Activated B cell treated with CpG ODN at 0.5 μM for 24 hours (primary cell): ENCODE measurements at regions not wholly inside any gene's neighbourhood (a gene's known extent, or its start where the extent isn't known, plus 50 kb on each side); places are given as distances from the start of the nearest gene placed in this dataset.

Experiments used
- ATAC-seq: fragments of 200-7000 bp; cut with Tn5 transposase; one replicate; pipeline ENCODE4 v1.10.0; 2021; ENCODE audit warnings: low read depth, mild to moderate bottlenecking, moderate library complexity
- CTCF ChIA-PET: fragments of 350-600 bp; sonication (Branson Sonifier 250); formaldehyde crosslinking; loops from one replicate; lab custom pipeline; 2021; ENCODE audit warnings: antibody characterized with exemption; lab: Charles Lee
- POLR2A ChIA-PET: fragments of 350-600 bp; sonication (Branson Sonifier 250); formaldehyde crosslinking; loops from one replicate; lab custom pipeline; 2021; ENCODE audit warnings: antibody characterized with exemption; lab: Charles Lee
- DNase-seq: peaks from one replicate; pipeline ENCODE4 v3.0.0; 2022
- H3K27ac Mint-ChIP-seq: one replicate; pipeline ENCODE4 v1.8.0; 2020; ENCODE audit warnings: mixed read lengths
- H3K27me3 Mint-ChIP-seq: one replicate; pipeline ENCODE4 v1.8.0; 2021; ENCODE audit warnings: mixed read lengths
- H3K36me3 Mint-ChIP-seq: one replicate; pipeline ENCODE4 v1.8.0; 2021; ENCODE audit warnings: low read depth, mixed read lengths
- H3K4me1 Mint-ChIP-seq: one replicate; pipeline ENCODE4 v1.8.0; 2021; ENCODE audit warnings: mixed read lengths
- H3K4me3 Mint-ChIP-seq: one replicate; pipeline ENCODE4 v1.8.0; 2020; ENCODE audit warnings: mild to moderate bottlenecking, mixed read lengths
- H3K9me3 Mint-ChIP-seq: one replicate; pipeline ENCODE4 v1.8.0; 2020; ENCODE audit warnings: mixed read lengths
- CTCF ChIP-seq: fragments of 200-600 bp; IDR thresholded peaks from one replicate; pipeline ENCODE4 v1.8.0; 2022; ENCODE audit warnings: antibody characterized with exemption, mild to moderate bottlenecking
- intact Hi-C: fragments of 100-400 bp; cut with micrococcal nuclease; formaldehyde crosslinking; loops from one replicate; pipeline ENCODE4 v1.15.1; 2024

- ChIA-PET POLR2A (no interaction called here), CTCF (no interaction called here)
- Mint-ChIP-seq H3K27ac (no peak overlapping the region), H3K9me3 (no peaks in the 10 kb centered on the region), H3K4me1 (peaks cover 9% of the 10 kb centered on the region), H3K4me3 (no peak overlapping the region), H3K27me3 (peaks cover 27% of the 10 kb centered on the region), H3K36me3 (no peaks in the 10 kb centered on the region)
- no peak for ATAC-seq
- no peak for TF ChIP-seq CTCF
- DNase-seq: no peak
- intact Hi-C loops: no loop called here
These were observed 376.6 kb downstream of the RPS24 start for GRCh38 chr10:78410046-78410965.

- ChIA-PET POLR2A (no interaction called here), CTCF (no interaction called here)
- H3K9me3 Mint-ChIP-seq: no peaks in the 10 kb centered on the region
- intact Hi-C loops: no loop called here
- no peak overlapping the region for H3K4me3 Mint-ChIP-seq
- no peaks in the 10 kb centered on the region for H3K36me3 Mint-ChIP-seq
- no peak for TF ChIP-seq CTCF
- H3K4me1 Mint-ChIP-seq: peaks cover 5% of the 10 kb centered on the region
- DNase-seq: no peak
- H3K27ac Mint-ChIP-seq: no peak overlapping the region
- peaks cover 14% of the 10 kb centered on the region for H3K27me3 Mint-ChIP-seq
- ATAC-seq: no peak
These were observed 378.1 kb downstream of the RPS24 start for GRCh38 chr10:78411716-78412115.

GRCh38 chr10:78412605-78413004 is 378.9 kb downstream of the RPS24 start:
- intact Hi-C loops: no loop called here
- H3K36me3 Mint-ChIP-seq: no peaks in the 10 kb centered on the region

GRCh38 chr10:78413076-78414055 is 379.7 kb downstream of the RPS24 start:
- intact Hi-C loops: no loop called here
- DNase-seq: no peak
- no peaks in the 10 kb centered on the region for H3K4me1 Mint-ChIP-seq

More at GRCh38 chr10:78412605-78413004, 378.9 kb downstream of the RPS24 start:
- Mint-ChIP-seq H3K9me3 (no peaks in the 10 kb centered on the region), H3K4me1 (no peaks in the 10 kb centered on the region), H3K27ac (no peak overlapping the region), H3K27me3 (peaks cover 10% of the 10 kb centered on the region), H3K4me3 (no peak overlapping the region)
- TF ChIP-seq CTCF: no peak
- ATAC-seq: no peak
- POLR2A ChIA-PET: no interaction called here
- CTCF ChIA-PET: no interaction called here
- DNase-seq: no peak

More at GRCh38 chr10:78413076-78414055, 379.7 kb downstream of the RPS24 start:
- no peak for ATAC-seq
- Mint-ChIP-seq H3K9me3 (no peaks in the 10 kb centered on the region), H3K4me3 (no peak overlapping the region), H3K27ac (no peak overlapping the region), H3K27me3 (peaks cover 3% of the 10 kb centered on the region), H3K36me3 (no peaks in the 10 kb centered on the region)
- ChIA-PET CTCF (no interaction called here), POLR2A (no interaction called here)
- no peak for TF ChIP-seq CTCF
